GM18511 (cell line): ENCODE measurements at regions not wholly inside any gene's neighbourhood (a gene's known extent, or its start where the extent isn't known, plus 50 kb on each side); places are given as distances from the start of the nearest gene placed in this dataset.

Experiments
- ATAC-seq: cut with Tn5 transposase; IDR thresholded peaks from one replicate; pipeline ENCODE4 v1.9.1; 2021; ENCODE audit warnings: mild to moderate bottlenecking, moderate library complexity; ENCODE audit not compliant: unreplicated experiment

- no peak for ATAC-seq
Measured at GRCh38 chr1:95427525-95427924, 193.5 kb downstream of the RWDD3 start.

GRCh38 chr1:95431235-95431634 is 197.2 kb downstream of the RWDD3 start:
- no peak for ATAC-seq

GRCh38 chr1:95435611-95436010 is 201.6 kb downstream of the RWDD3 start:
- ATAC-seq: no peak

GRCh38 chr1:95437011-95437410 is 203.0 kb downstream of the RWDD3 start:
- ATAC-seq: no peak

- no peak for ATAC-seq
Measured at GRCh38 chr1:95437781-95438180, 203.8 kb downstream of the RWDD3 start.

GRCh38 chr1:95438218-95438948 is 204.4 kb downstream of the RWDD3 start:
- no peak for ATAC-seq

GRCh38 chr1:95440511-95440910 is 206.5 kb downstream of the RWDD3 start:
- no peak for ATAC-seq

- ATAC-seq: no peak
Measured at GRCh38 chr1:95449516-95449915, 215.5 kb downstream of the RWDD3 start.

- no peak for ATAC-seq
Measured at GRCh38 chr1:95451054-95451453, 217.0 kb downstream of the RWDD3 start.

GRCh38 chr1:95451904-95452303 is 217.9 kb downstream of the RWDD3 start:
- ATAC-seq: no peak

GRCh38 chr1:95453053-95453452 is 219.0 kb downstream of the RWDD3 start:
- ATAC-seq: no peak

GRCh38 chr1:95467036-95467435 is 233.0 kb downstream of the RWDD3 start:
- ATAC-seq: no peak

GRCh38 chr1:95475686-95476457 is 241.9 kb downstream of the RWDD3 start:
- no peak for ATAC-seq

- ATAC-seq: no peak
Measured at GRCh38 chr1:95496307-95496706, 262.3 kb downstream of the RWDD3 start.

GRCh38 chr1:95496773-95497172 is 262.8 kb downstream of the RWDD3 start:
- ATAC-seq: no peak

- ATAC-seq: no peak
Measured at GRCh38 chr1:95497566-95497965, 263.6 kb downstream of the RWDD3 start.

- ATAC-seq: no peak
Measured at GRCh38 chr1:95503278-95504030, 269.4 kb downstream of the RWDD3 start.

GRCh38 chr1:95504321-95504720 is 270.3 kb downstream of the RWDD3 start:
- ATAC-seq: no peak

- no peak for ATAC-seq
Measured at GRCh38 chr1:95506736-95507414, 272.9 kb downstream of the RWDD3 start.

GRCh38 chr1:95509989-95510388 is 276.0 kb downstream of the RWDD3 start:
- ATAC-seq: no peak

GRCh38 chr1:95512925-95513324 is 278.9 kb downstream of the RWDD3 start:
- ATAC-seq: no peak
